BJ (cell line): ENCODE measurements at regions not wholly inside any gene's neighbourhood (a gene's known extent, or its start where the extent isn't known, plus 50 kb on each side); places are given as distances from the start of the nearest gene placed in this dataset.
"Not testable (repeated sequence)": the region's sequence is repeated elsewhere in the genome, so short reads cannot be mapped to it uniquely, and the experiment has no call there.

Experiments used
- CTCF ChIA-PET: fragments of 350-600 bp; formaldehyde crosslinking; extraction: SDS; loops from one replicate; lab custom pipeline; 2021; ENCODE audit warnings: antibody characterized with exemption, inconsistent platforms; lab: Yijun Ruan, JAX
- POLR2A ChIA-PET: fragments of 300-600 bp; sonication (Branson Sonifier 250); formaldehyde crosslinking; extraction: SDS; loops from one replicate; lab custom pipeline; 2021; ENCODE audit warnings: antibody characterized with exemption; lab: Charles Lee
- DNase-seq: peaks from one replicate; pipeline ENCODE4 v3.0.0-alpha.2; 2011; ENCODE audit warnings: low read depth
- H3K27me3 ChIP-seq: 2 replicates; pipeline ENCODE4 v1.6.0; 2011; ENCODE audit warnings: low read length; ENCODE audit not compliant: control insufficient read depth, insufficient read depth
- H3K36me3 ChIP-seq: 2 replicates; pipeline ENCODE4 v1.5.1; 2011; ENCODE audit warnings: low read length; ENCODE audit not compliant: control insufficient read depth, insufficient read depth
- H3K4me3 ChIP-seq: 2 replicates; pipeline ENCODE4 v1.5.1; 2011; ENCODE audit warnings: low read depth, mild to moderate bottlenecking, control low read depth, low read length
- CTCF ChIP-seq: IDR thresholded peaks from 2 replicates; pipeline ENCODE4 v1.5.1; 2011; ENCODE audit warnings: low read depth, mild to moderate bottlenecking, control low read depth, inconsistent platforms, low read length, moderate library complexity; ENCODE audit not compliant: insufficient read depth

GRCh38 chr4:55005910-55006309 is 119.5 kb downstream of the KDR start:
- CTCF ChIA-PET = no interaction called here
- Histone ChIP-seq H3K4me3 (no peak overlapping the region), H3K27me3 (peaks cover 1% of the 10 kb centered on the region; the same call in 1 of the 2 replicates), H3K36me3 (no peaks in the 10 kb centered on the region)
- POLR2A ChIA-PET = no interaction called here
- no peak for TF ChIP-seq CTCF
- DNase-seq = no peak

GRCh38 chr4:55004831-55005230 is 120.6 kb downstream of the KDR start:
- TF ChIP-seq CTCF = no peak
- POLR2A ChIA-PET = no interaction called here
- Histone ChIP-seq H3K36me3 (no peaks in the 10 kb centered on the region), H3K4me3 (no peak overlapping the region), H3K27me3 (peaks cover 1% of the 10 kb centered on the region; the same call in 1 of the 2 replicates)
- no peak for DNase-seq
- CTCF ChIA-PET = no interaction called here

DNA sequence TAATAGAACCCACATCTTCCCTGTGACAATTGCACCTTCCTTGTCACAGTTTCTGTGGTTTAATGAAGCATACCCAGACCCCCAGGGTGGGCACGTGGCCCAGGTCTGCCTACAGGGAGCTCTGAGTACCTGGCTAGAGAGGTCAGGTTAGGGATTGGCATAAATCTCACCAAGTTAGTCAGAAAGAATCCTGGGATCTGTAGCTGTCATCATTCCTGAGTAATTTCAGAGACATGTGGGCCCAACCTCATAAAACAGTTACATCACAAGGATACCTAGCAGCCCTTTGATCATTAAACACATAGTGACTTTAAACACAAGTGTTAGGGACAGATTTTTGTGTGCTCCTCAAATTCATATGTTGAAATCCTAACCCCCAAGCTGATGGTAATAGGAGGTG is 123.0 kb downstream of the KDR start:
- ChIA-PET CTCF (no interaction called here), POLR2A (no interaction called here)
- no peak for TF ChIP-seq CTCF
- no peak for DNase-seq
- no peak overlapping the region for H3K4me3 ChIP-seq
- peaks cover 1% of the 10 kb centered on the region; the same call in 1 of the 2 replicates for H3K27me3 ChIP-seq
- H3K36me3 ChIP-seq = no peaks in the 10 kb centered on the region

GRCh38 chr4:55001538-55001937 is 123.9 kb downstream of the KDR start:
- POLR2A ChIA-PET = no interaction called here

DNA sequence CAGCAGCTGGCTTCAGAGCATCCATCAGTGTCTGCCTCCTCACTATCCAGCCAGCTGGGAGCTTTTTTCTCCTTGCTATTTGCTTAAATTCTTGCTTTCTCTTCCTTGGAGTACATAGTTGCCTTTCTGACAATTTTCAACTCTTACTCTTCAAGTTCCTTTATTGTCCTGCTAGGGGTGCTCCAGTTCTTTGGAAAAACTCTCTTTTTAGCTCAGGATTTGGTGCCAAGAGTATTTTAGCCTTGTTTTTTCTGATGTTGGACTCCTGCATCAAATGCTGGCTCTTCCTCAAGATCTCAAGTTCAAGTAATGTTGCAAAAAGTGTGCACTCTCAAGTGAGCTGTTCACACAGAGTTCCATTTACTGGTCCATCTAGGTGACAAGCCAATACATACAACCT is 126.4 kb downstream of the KDR start:
- no peak for DNase-seq
- Histone ChIP-seq H3K36me3 (no peaks in the 10 kb centered on the region), H3K27me3 (peaks cover 1% of the 10 kb centered on the region; the same call in 1 of the 2 replicates), H3K4me3 (no peak overlapping the region)
- TF ChIP-seq CTCF = 0 out of 2 replicates have a peak, but pooled peaks have one; percentile 10
- CTCF ChIA-PET = interaction anchor here (0.9 to 1.1 kb wide), 2 partner anchors 9 to 322 kb away, joined by 3 read pairs; no protein-coding TSS in a partner anchor
- POLR2A ChIA-PET = no interaction called here

More at GRCh38 chr4:55001538-55001937, 123.9 kb downstream of the KDR start:
- no peak for DNase-seq
- Histone ChIP-seq H3K4me3 (no peak overlapping the region), H3K36me3 (no peaks in the 10 kb centered on the region), H3K27me3 (peaks cover 1% of the 10 kb centered on the region; the same call in 1 of the 2 replicates)
- TF ChIP-seq CTCF = no peak
- CTCF ChIA-PET = no interaction called here

- H3K27me3 ChIP-seq, H3K4me3 ChIP-seq, POLR2A ChIA-PET, CTCF ChIA-PET, DNase-seq, H3K36me3 ChIP-seq: not testable (repeated sequence)
Observed at GRCh38 chr4:54993473-54994026, 131.8 kb downstream of the KDR start.
